Calu3 (cell line): ENCODE measurements at regions not wholly inside any gene's neighbourhood (a gene's known extent, or its start where the extent isn't known, plus 50 kb on each side); places are given as distances from the start of the nearest gene placed in this dataset.
A peak's percentile ranks its signal among the peaks of the same experiment; 100 is the strongest.
"Not testable (repeated sequence)": the region's sequence is repeated elsewhere in the genome, so short reads cannot be mapped to it uniquely, and the experiment has no call there.

Experiments used
- BruUV-seq: library from RNA; stranded (reverse); fragments of 400-500 nt; replicated peaks from 2 replicates; lab custom pipeline; 2021; lab: Mats Ljungman, UMichigan
- CTCF ChIA-PET: fragments of 300-600 bp; sonication (Branson Sonifier 250); formaldehyde crosslinking; loops from one replicate; lab custom pipeline; 2022; ENCODE audit warnings: antibody characterized with exemption; lab: Charles Lee
- DNase-seq: peaks from one replicate; pipeline ENCODE4 v3.0.0; 2022
- H3K27ac Mint-ChIP-seq: one replicate; pipeline ENCODE4 v1.8.0; 2022; ENCODE audit warnings: mixed read lengths; ENCODE audit not compliant: unreplicated experiment
- H3K27me3 Mint-ChIP-seq: one replicate; pipeline ENCODE4 v1.8.0; 2022; ENCODE audit warnings: mixed read lengths; ENCODE audit not compliant: unreplicated experiment
- H3K36me3 Mint-ChIP-seq: one replicate; pipeline ENCODE4 v1.8.0; 2022; ENCODE audit warnings: mild to moderate bottlenecking, moderate library complexity, mixed read lengths; ENCODE audit not compliant: insufficient read depth, unreplicated experiment
- H3K4me1 Mint-ChIP-seq: one replicate; pipeline ENCODE4 v1.8.0; 2022; ENCODE audit warnings: mild to moderate bottlenecking, low read depth, mixed read lengths; ENCODE audit not compliant: unreplicated experiment
- H3K4me3 Mint-ChIP-seq: one replicate; pipeline ENCODE4 v1.8.0; 2022; ENCODE audit warnings: mild to moderate bottlenecking, low read depth, moderate library complexity, mixed read lengths; ENCODE audit not compliant: unreplicated experiment
- H3K9me3 Mint-ChIP-seq: one replicate; pipeline ENCODE4 v1.8.0; 2022; ENCODE audit warnings: low read depth, mixed read lengths; ENCODE audit not compliant: unreplicated experiment
- intact Hi-C: fragments of 100-400 bp; cut with micrococcal nuclease; formaldehyde crosslinking; loops from one replicate; pipeline ENCODE4 v1.10.0; 2022; ENCODE audit not compliant: unreplicated experiment
- TF ChIP-seq, protein P1 (sequence below): fragments of 200-600 bp; IDR thresholded peaks from one replicate; pipeline ENCODE4 v1.8.0; 2022; ENCODE audit warnings: antibody characterized with exemption; ENCODE audit not compliant: unreplicated experiment

DNA sequence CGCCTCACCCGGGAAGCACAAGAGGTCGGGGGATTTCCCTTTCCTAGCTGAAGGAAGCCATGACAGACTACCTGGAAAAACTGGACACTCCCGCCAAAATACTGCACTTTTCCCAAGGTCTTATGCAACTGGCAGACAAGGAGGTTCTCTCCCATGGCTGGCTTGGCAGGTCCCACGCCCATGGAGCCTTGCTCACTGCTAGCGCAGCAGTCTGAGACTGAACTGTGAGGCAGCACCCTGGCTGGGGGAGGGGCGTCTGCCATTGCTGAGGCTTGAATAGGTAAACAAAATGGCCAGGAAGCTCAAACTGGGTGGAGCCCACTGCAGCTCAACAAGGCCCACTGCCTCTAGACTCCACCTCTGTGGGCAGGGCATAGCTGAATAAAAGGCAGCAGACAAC lies 92.1 kb downstream of the C4BPA start:
- DNase-seq, H3K4me1 Mint-ChIP-seq, H3K36me3 Mint-ChIP-seq, H3K27me3 Mint-ChIP-seq, H3K4me3 Mint-ChIP-seq, H3K9me3 Mint-ChIP-seq, CTCF ChIA-PET, H3K27ac Mint-ChIP-seq, BruUV-seq, intact Hi-C loops: not testable (repeated sequence)

DNA sequence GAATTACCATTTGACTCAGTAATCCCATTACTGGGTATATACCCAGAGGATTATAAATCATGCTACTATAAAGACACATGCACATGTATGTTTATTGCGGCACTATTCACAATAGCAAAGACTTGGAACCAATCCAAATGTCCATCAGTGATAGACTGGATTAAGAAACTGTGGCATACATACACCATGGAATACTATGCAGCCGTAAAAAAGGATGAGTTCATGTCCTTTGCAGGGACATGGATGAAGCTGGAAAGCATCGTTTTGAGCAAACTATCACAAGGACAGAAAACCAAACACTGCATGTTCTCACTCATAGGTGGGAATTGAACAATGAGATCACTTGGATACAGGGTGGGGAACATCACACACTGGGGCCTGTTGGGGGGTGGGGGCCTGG lies 97.5 kb downstream of the C4BPA start:
- CTCF ChIA-PET, DNase-seq, H3K9me3 Mint-ChIP-seq, H3K27me3 Mint-ChIP-seq, intact Hi-C loops, H3K27ac Mint-ChIP-seq, BruUV-seq, H3K4me3 Mint-ChIP-seq: not testable (repeated sequence)
- Mint-ChIP-seq H3K4me1 (peaks cover 17% of the 10 kb centered on the region), H3K36me3 (peaks cover 13% of the 10 kb centered on the region)

DNA sequence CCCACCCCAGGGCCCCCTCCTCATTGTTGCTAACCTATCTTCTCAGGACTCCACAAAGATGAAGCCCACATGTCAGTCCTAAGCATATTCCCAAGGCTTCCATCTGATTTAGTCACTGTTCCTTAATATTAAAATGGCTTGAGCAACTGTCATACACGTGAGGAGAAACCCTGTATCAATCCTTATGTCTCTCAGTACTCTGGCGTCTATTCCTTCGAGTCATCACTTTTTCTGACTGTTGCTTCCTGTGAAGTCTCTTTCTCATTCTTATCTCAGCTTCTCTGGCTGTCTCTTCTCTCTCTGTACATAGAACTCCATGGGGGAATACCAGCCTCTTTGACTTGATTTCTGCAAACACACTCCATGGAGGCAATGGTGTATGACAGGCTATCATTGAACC lies 98.4 kb downstream of the C4BPA start:
- no peaks in the 10 kb centered on the region for H3K27me3 Mint-ChIP-seq
- H3K9me3 Mint-ChIP-seq: peaks cover 5% of the 10 kb centered on the region
- DNase-seq: no peak
- TF ChIP-seq, protein P1, sequence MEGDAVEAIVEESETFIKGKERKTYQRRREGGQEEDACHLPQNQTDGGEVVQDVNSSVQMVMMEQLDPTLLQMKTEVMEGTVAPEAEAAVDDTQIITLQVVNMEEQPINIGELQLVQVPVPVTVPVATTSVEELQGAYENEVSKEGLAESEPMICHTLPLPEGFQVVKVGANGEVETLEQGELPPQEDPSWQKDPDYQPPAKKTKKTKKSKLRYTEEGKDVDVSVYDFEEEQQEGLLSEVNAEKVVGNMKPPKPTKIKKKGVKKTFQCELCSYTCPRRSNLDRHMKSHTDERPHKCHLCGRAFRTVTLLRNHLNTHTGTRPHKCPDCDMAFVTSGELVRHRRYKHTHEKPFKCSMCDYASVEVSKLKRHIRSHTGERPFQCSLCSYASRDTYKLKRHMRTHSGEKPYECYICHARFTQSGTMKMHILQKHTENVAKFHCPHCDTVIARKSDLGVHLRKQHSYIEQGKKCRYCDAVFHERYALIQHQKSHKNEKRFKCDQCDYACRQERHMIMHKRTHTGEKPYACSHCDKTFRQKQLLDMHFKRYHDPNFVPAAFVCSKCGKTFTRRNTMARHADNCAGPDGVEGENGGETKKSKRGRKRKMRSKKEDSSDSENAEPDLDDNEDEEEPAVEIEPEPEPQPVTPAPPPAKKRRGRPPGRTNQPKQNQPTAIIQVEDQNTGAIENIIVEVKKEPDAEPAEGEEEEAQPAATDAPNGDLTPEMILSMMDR: no peak
- H3K27ac Mint-ChIP-seq: no peak overlapping the region
- peaks cover 16% of the 10 kb centered on the region for H3K36me3 Mint-ChIP-seq
- BruUV-seq: no TSS peak
- intact Hi-C loops: no loop called here
- CTCF ChIA-PET: no interaction called here
- H3K4me3 Mint-ChIP-seq: no peak overlapping the region
- H3K4me1 Mint-ChIP-seq: peaks cover 17% of the 10 kb centered on the region

DNA sequence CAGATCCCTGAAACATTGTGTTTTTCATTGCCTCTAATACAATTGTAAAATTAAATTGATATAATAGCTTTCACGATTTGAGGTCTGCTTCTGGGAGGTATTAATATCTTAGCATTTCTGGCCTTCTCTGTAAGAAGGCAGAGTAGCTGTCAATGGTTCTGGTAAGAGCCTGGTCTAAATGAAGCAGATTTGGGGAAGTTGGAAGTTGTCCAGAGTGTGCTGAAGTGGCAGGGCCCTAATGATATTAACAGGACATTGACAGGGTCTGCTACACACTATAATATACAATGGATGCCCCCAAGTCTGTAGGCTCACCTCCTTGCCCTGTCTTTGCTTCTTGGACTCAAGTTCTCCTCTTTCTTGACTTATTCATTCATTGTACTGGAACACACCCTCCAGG lies 99.5 kb downstream of the C4BPA start:
- no peak overlapping the region for H3K4me3 Mint-ChIP-seq
- H3K4me1 Mint-ChIP-seq: peaks cover 17% of the 10 kb centered on the region
- peaks cover 9% of the 10 kb centered on the region for H3K9me3 Mint-ChIP-seq
- H3K36me3 Mint-ChIP-seq: peaks cover 16% of the 10 kb centered on the region
- H3K27me3 Mint-ChIP-seq: no peaks in the 10 kb centered on the region
- TF ChIP-seq, protein P1: no peak
- DNase-seq: no peak
- H3K27ac Mint-ChIP-seq: no peak overlapping the region
- intact Hi-C loops: no loop called here
- BruUV-seq: no TSS peak
- CTCF ChIA-PET: no interaction called here

DNA sequence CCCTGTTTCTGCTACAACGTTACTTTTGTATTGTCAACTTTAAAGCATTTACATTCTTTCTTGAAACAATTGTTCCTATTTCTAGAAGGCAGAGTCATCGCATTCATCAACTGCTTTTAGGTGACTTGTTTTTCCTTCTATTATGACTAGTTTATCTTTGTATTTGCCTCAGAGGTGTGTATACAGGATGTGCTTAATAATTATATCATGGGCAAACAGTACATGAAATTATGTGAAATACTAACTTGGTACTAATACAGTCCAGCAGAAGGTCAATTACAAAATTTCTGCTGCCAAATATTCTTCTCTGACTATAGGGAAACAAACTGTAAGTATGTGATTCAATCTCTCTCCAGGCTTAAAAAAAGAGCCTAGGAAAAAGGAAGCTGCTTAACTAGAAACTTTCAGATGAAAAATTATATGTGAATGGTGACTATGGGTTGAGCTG lies 101.6 kb downstream of the C4BPA start:
- TF ChIP-seq, protein P1: no peak
- H3K36me3 Mint-ChIP-seq: peaks cover 16% of the 10 kb centered on the region
- H3K27ac Mint-ChIP-seq: peak overlapping the region; percentile 87
- CTCF ChIA-PET: interaction anchor here (0.9 to 2.1 kb wide), 3 partner anchors 12 to 116 kb away, joined by 4 to 7 read pairs (median 5); partner anchors contain the start of gene CD55
- TSS peak; percentile 78 for BruUV-seq
- H3K4me1 Mint-ChIP-seq: peaks cover 17% of the 10 kb centered on the region
- peaks cover 9% of the 10 kb centered on the region for H3K9me3 Mint-ChIP-seq
- H3K4me3 Mint-ChIP-seq: peak overlapping the region; percentile 36
- no peak for DNase-seq
- no peaks in the 10 kb centered on the region for H3K27me3 Mint-ChIP-seq
- intact Hi-C loops: loop anchor here (1.0 to 2.0 kb wide), 3 partner anchors 13 to 111 kb away; no protein-coding TSS in a partner anchor

DNA sequence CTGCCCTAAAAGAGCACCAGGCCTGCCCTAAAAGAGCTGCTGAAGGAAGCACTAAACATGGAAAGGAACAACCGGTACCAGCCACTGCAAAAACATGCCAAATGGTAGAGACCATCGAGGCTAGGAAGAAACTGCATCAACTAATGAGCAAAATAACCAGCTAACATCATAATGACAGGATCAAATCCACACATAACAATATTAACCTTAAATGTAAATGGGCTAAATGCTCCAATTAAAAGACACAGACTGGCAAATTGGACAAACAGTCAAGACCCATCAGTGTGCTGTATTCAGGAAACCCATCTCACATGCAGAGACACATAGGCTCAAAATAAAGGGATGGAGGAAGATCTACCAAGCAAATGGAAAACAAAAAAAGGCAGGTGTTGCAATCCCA lies 104.7 kb downstream of the C4BPA start:
- CTCF ChIA-PET, H3K27ac Mint-ChIP-seq, H3K9me3 Mint-ChIP-seq, H3K4me3 Mint-ChIP-seq, BruUV-seq, DNase-seq, intact Hi-C loops, H3K27me3 Mint-ChIP-seq: not testable (repeated sequence)
- Mint-ChIP-seq H3K4me1 (peaks cover 17% of the 10 kb centered on the region), H3K36me3 (peaks cover 16% of the 10 kb centered on the region)
